OCI-LY3 (cell line): ENCODE measurements at regions not wholly inside any gene's neighbourhood (a gene's known extent, or its start where the extent isn't known, plus 50 kb on each side); places are given as distances from the start of the nearest gene placed in this dataset.

ENCODE experiments used
- EZH2phosphoT487 ChIP-seq: fragments of 200-600 bp; shearing (Covaris generic); IDR thresholded peaks from 2 replicates; pipeline ENCODE4 v1.6.1; 2018; ENCODE audit warnings: antibody characterized with exemption, mixed run types, low read depth
- TF ChIP-seq, protein P1 (sequence below): fragments of 200-600, 300-600 bp; sonication (generic); IDR thresholded peaks from 2 replicates; pipeline ENCODE4 v1.5.1; 2014; ENCODE audit warnings: antibody characterized with exemption, low read length, low read depth

DNA sequence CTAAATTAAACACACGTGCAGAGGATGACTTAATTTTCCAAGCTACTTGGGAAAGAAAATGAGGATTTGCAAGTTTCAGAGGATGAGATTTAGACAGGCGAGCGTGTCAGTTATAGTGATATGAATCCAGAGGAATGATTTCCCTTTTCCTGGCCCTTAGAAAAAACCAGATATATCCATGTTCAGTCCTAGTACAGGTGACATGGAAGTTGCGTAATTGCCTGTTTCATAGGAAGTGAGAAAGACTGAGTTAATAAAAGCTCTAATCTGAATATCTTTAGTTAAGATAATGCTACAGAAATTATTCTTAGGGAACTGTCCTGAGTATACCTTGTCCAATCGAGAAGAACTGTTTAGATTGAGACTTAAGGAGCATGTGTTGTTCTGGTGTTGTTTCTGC, 490.5 kb downstream of the ZNF385D start:
- TF ChIP-seq EZH2phosphoT487 = no peak
- TF ChIP-seq, protein P1, sequence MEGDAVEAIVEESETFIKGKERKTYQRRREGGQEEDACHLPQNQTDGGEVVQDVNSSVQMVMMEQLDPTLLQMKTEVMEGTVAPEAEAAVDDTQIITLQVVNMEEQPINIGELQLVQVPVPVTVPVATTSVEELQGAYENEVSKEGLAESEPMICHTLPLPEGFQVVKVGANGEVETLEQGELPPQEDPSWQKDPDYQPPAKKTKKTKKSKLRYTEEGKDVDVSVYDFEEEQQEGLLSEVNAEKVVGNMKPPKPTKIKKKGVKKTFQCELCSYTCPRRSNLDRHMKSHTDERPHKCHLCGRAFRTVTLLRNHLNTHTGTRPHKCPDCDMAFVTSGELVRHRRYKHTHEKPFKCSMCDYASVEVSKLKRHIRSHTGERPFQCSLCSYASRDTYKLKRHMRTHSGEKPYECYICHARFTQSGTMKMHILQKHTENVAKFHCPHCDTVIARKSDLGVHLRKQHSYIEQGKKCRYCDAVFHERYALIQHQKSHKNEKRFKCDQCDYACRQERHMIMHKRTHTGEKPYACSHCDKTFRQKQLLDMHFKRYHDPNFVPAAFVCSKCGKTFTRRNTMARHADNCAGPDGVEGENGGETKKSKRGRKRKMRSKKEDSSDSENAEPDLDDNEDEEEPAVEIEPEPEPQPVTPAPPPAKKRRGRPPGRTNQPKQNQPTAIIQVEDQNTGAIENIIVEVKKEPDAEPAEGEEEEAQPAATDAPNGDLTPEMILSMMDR = no peak
